IMR-90 (cell line): ENCODE measurements at regions not wholly inside any gene's neighbourhood (a gene's known extent, or its start where the extent isn't known, plus 50 kb on each side); places are given as distances from the start of the nearest gene placed in this dataset.

Source experiments
- ATAC-seq: fragments of 200-7000 bp; cut with Tn5 transposase; 2 replicates; pipeline ENCODE4 v1.9.1; 2020; ENCODE audit warnings: low read depth, mild to moderate bottlenecking, moderate library complexity
- BruUV-seq: library from RNA; stranded (reverse); fragments of 400-500 nt; replicated peaks from 2 replicates; lab custom pipeline; 2021; lab: Mats Ljungman, UMichigan
- CTCF ChIA-PET: fragments of 300-600 bp; formaldehyde crosslinking; extraction: SDS; loops from one replicate; lab custom pipeline; 2021; ENCODE audit warnings: antibody characterized with exemption; lab: Yijun Ruan, JAX
- POLR2A ChIA-PET: fragments of 300-600 bp; sonication (Branson Sonifier 250); formaldehyde crosslinking; loops from one replicate; lab custom pipeline; 2022; ENCODE audit warnings: antibody characterized with exemption; ENCODE audit not compliant: unreplicated experiment; lab: Charles Lee
- DNase-seq: peaks from one replicate; pipeline ENCODE4 v3.0.0; 2013
- H2AFZ ChIP-seq: replicated peaks from 2 replicates; pipeline ENCODE3; 2013; ENCODE audit warnings: low read length, mild to moderate bottlenecking; ENCODE audit not compliant: poor library complexity
- H2AK5ac ChIP-seq: 2 replicates; pipeline ENCODE4 v1.6.1; 2013; ENCODE audit warnings: low read depth, low read length, inconsistent platforms
- H2AK9ac ChIP-seq: replicated peaks from 2 replicates; pipeline ENCODE3; 2013; ENCODE audit warnings: mild to moderate bottlenecking, low read depth, low read length, moderate library complexity; ENCODE audit not compliant: poor library complexity
- H2BK120ac ChIP-seq: 2 replicates; pipeline ENCODE4 v1.6.1; 2013; ENCODE audit warnings: low read depth, low read length, inconsistent platforms
- H2BK15ac ChIP-seq: 3 replicates; pipeline ENCODE4 v1.6.1; 2013; ENCODE audit warnings: low read depth, low read length, inconsistent platforms
- H2BK20ac ChIP-seq: 2 replicates; pipeline ENCODE4 v1.6.1; 2013; ENCODE audit warnings: low read depth, mild to moderate bottlenecking, inconsistent platforms, low read length, moderate library complexity
- H2BK5ac ChIP-seq: 2 replicates; pipeline ENCODE4 v1.6.1; 2013; ENCODE audit warnings: mild to moderate bottlenecking, low read depth, low read length, inconsistent platforms; ENCODE audit not compliant: poor library complexity, severe bottlenecking
- H3K14ac ChIP-seq: replicated peaks from 2 replicates; pipeline ENCODE4 v1.6.1; 2013; ENCODE audit warnings: low read depth, low read length, inconsistent platforms
- H3K18ac ChIP-seq: 2 replicates; pipeline ENCODE4 v1.6.1; 2013; ENCODE audit warnings: low read depth, low read length, control low read depth
- H3K23ac ChIP-seq: 2 replicates; pipeline ENCODE4 v1.6.1; 2013; ENCODE audit warnings: low read depth, low read length, inconsistent platforms
- H3K27ac ChIP-seq: 2 replicates; pipeline ENCODE4 v1.5.1; 2013; ENCODE audit warnings: mild to moderate bottlenecking, control low read depth, low read length; ENCODE audit not compliant: insufficient read depth
- H3K27me3 ChIP-seq: 2 replicates; pipeline ENCODE4 v1.6.1; 2013; ENCODE audit warnings: low read length; ENCODE audit not compliant: control insufficient read depth, insufficient read depth
- H3K36me3 ChIP-seq: 2 replicates; pipeline ENCODE4 v1.6.1; 2013; ENCODE audit warnings: low read length, mixed read lengths; ENCODE audit not compliant: control insufficient read depth, insufficient read depth
- H3K4ac ChIP-seq: 2 replicates; pipeline ENCODE4 v1.6.1; 2013; ENCODE audit warnings: low read depth, low read length, inconsistent platforms
- H3K4me1 ChIP-seq: 2 replicates; pipeline ENCODE4 v1.6.1; 2013; ENCODE audit warnings: low read length, mixed read lengths; ENCODE audit not compliant: control insufficient read depth, insufficient read depth
- H3K4me2 ChIP-seq: 2 replicates; pipeline ENCODE4 v1.6.1; 2013; ENCODE audit warnings: low read depth, mild to moderate bottlenecking, control low read depth, low read length, moderate library complexity
- H3K4me3 ChIP-seq: 2 replicates; pipeline ENCODE4 v1.5.1; 2013; ENCODE audit warnings: low read depth, mild to moderate bottlenecking, control low read depth, low read length, moderate library complexity; ENCODE audit not compliant: insufficient read depth
- H3K56ac ChIP-seq: 2 replicates; pipeline ENCODE4 v1.6.1; 2013; ENCODE audit warnings: low read length, inconsistent platforms; ENCODE audit not compliant: insufficient read depth; ENCODE audit errors: extremely low read depth
- H3K79me1 ChIP-seq, 2 experiments: 2 replicates each; pipeline ENCODE4 v1.6.1; 2013; ENCODE audit warnings: low read length in 2 of 2, inconsistent platforms in 1 of 2, low read depth in 1 of 2
- H3K9ac ChIP-seq: 2 replicates; pipeline ENCODE4 v1.6.1; 2013; ENCODE audit warnings: low read depth, low read length, control low read depth
- H3K9me1 ChIP-seq: 2 replicates; pipeline ENCODE4 v1.6.1; 2013; ENCODE audit warnings: low read length, inconsistent platforms; ENCODE audit not compliant: insufficient read depth
- H3K9me3 ChIP-seq: 2 replicates; pipeline ENCODE4 v1.6.1; 2013; ENCODE audit warnings: low read length; ENCODE audit not compliant: control insufficient read depth, insufficient read depth
- H4K20me1 ChIP-seq: 2 replicates; pipeline ENCODE4 v1.6.1; 2013; ENCODE audit warnings: low read length, inconsistent platforms; ENCODE audit not compliant: insufficient read depth
- H4K5ac ChIP-seq: 2 replicates; pipeline ENCODE4 v1.6.1; 2013; ENCODE audit warnings: mild to moderate bottlenecking, low read depth, low read length, control low read depth
- H4K8ac ChIP-seq, 2 experiments: 2 replicates each; pipeline ENCODE4 v1.6.1; 2013; ENCODE audit warnings: low read depth in 2 of 2, low read length in 2 of 2, control low read depth in 1 of 2, inconsistent platforms in 1 of 2
- H4K91ac ChIP-seq: 2 replicates; pipeline ENCODE4 v1.6.1; 2013; ENCODE audit warnings: low read depth, low read length, inconsistent platforms; ENCODE audit not compliant: insufficient read depth
- BHLHE40 ChIP-seq: fragments of 150-350 bp; IDR thresholded peaks from 2 replicates; pipeline ENCODE4 v1.6.1; 2016; ENCODE audit warnings: mild to moderate bottlenecking, low read depth, low read length
- CEBPB ChIP-seq: IDR thresholded peaks from 2 replicates; pipeline ENCODE4 v1.6.1; 2012; ENCODE audit warnings: low read depth, low read length, improper control_type of control experiment
- CHD1 ChIP-seq: IDR thresholded peaks from 2 replicates; pipeline ENCODE4 v1.6.1; 2012; ENCODE audit warnings: low read depth, low read length, improper control_type of control experiment
- FOS ChIP-seq: fragments of 150-350 bp; IDR thresholded peaks from 2 replicates; pipeline ENCODE4 v1.6.1; 2016; ENCODE audit warnings: low read depth, low read length
- MAZ ChIP-seq: IDR thresholded peaks from 2 replicates; pipeline ENCODE4 v1.6.1; 2012; ENCODE audit warnings: low read depth, mild to moderate bottlenecking, low read length, improper control_type of control experiment, moderate library complexity, borderline replicate concordance
- RAD21 ChIP-seq: IDR thresholded peaks from 2 replicates; pipeline ENCODE4 v1.6.1; 2012; ENCODE audit warnings: low read length, improper control_type of control experiment
- RCOR1 ChIP-seq: IDR thresholded peaks from 2 replicates; pipeline ENCODE4 v1.6.1; 2012; ENCODE audit warnings: mild to moderate bottlenecking, low read length, improper control_type of control experiment; ENCODE audit not compliant: insufficient replicate concordance
- RFX5 ChIP-seq: IDR thresholded peaks from 2 replicates; pipeline ENCODE4 v1.8.0; 2012; ENCODE audit warnings: low read depth, mild to moderate bottlenecking, low read length, moderate library complexity
- SMC3 ChIP-seq: fragments of 150-350 bp; IDR thresholded peaks from 2 replicates; pipeline ENCODE4 v1.6.1; 2016; ENCODE audit warnings: low read depth, mild to moderate bottlenecking, antibody characterized with exemption, low read length, moderate library complexity
- WGBS, 2 experiments: methylation state at CpG; one replicate each; pipeline versions ENCODE4 v1.1.5 to v1.1.7; 2013; ENCODE audit warnings: missing lambda C conversion rate in 2 of 2; ENCODE audit not compliant: insufficient read length in 1 of 2; ENCODE audit errors: extremely low coverage in 2 of 2; 5-methylcytosine and 5-hydroxymethylcytosine counted together
- dilution Hi-C: fragments of 300-500 bp; cut with HindIII; formaldehyde crosslinking; loops from one replicate; pipeline ENCODE4 v1.14.3; 2018; ENCODE audit warnings: low sequenced_read_pairs; ENCODE audit not compliant: unreplicated experiment
- in situ Hi-C: fragments of 300-500 bp; cut with MboI; formaldehyde crosslinking; loops from 3 replicates; pipeline ENCODE4 v1.14.3; 2019; ENCODE audit warnings: low sequenced_read_pairs, inconsistent platforms, mixed read lengths
- intact Hi-C: fragments of 100-400 bp; cut with micrococcal nuclease; formaldehyde crosslinking; loops from 2 replicates; pipeline ENCODE4 v1.10.0; 2022
- TF ChIP-seq, protein P1 (sequence below): fragments of 150-350 bp; IDR thresholded peaks from 2 replicates; pipeline ENCODE4 v1.6.1; 2017; ENCODE audit warnings: mild to moderate bottlenecking, antibody characterized with exemption, low read length, low read depth
- TF ChIP-seq, protein P2 (sequence below): fragments of 150-350 bp; IDR thresholded peaks from 2 replicates; pipeline ENCODE4 v1.6.1; 2016; ENCODE audit warnings: low read depth, mild to moderate bottlenecking, low read length, moderate library complexity, borderline replicate concordance
- TF ChIP-seq, protein P3 (sequence below): conservative IDR thresholded peaks from 2 replicates; pipeline ENCODE4 v1.5.1; 2012; ENCODE audit warnings: mild to moderate bottlenecking, low read depth, low read length, improper control_type of control experiment

DNA sequence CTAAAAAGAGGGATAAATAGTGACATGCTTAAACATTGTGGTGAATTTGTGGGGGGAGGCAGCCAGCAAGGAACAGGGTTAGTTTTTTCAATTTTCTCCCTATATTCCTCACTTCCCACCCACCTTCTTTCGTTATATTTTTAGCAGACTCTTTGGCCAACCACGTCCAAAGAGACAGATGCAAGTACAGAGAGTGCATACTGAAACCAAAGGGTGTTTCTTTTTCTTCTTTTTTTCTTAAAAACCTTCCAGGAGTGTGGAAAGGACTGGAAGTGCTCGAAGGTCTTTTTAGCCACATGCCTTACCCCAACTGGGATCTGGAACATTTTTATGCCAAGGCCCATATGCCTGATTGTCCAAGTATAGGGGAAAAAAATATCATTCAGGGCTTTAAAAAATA lies 59.0 kb downstream of the TNP1 start:
- H3K36me3 ChIP-seq, result no peaks in the 10 kb centered on the region

More for the DNA sequence above, 59.0 kb downstream of the TNP1 start:
- H3K4me2 ChIP-seq, result no peak overlapping the region
- H2BK15ac ChIP-seq, result no peak overlapping the region
- H3K79me1 ChIP-seq, result no peaks in the 10 kb centered on the region
- in situ Hi-C loops (no loop called here), intact Hi-C loops (no loop called here), dilution Hi-C loops (no loop called here)
- no TSS peak for BruUV-seq
- peaks cover 14% of the 10 kb centered on the region for H3K4me1 ChIP-seq
- H3K9ac ChIP-seq, result no peak overlapping the region
- H4K20me1 ChIP-seq, result no peaks in the 10 kb centered on the region
- ChIA-PET POLR2A (no interaction called here), CTCF (interaction anchor here (1.1 kb wide), 1 partner anchor 48 kb away, joined by 3 read pairs; no protein-coding TSS in a partner anchor)
- peaks cover 2% of the 10 kb centered on the region; the same call in 1 of the 2 replicates for H3K9me3 ChIP-seq
- H4K91ac ChIP-seq, result no peak overlapping the region
- no peak overlapping the region for H3K27ac ChIP-seq
- no CpG with 5 or more reads among the region's 3 CpGs for WGBS, 2 experiments
- ATAC-seq (no peak), DNase-seq (no peak)
- no peak overlapping the region for H4K8ac ChIP-seq
- no peak overlapping the region for H3K14ac ChIP-seq
- H2BK5ac ChIP-seq, result no peak overlapping the region
- H3K18ac ChIP-seq, result no peak overlapping the region
- no peak overlapping the region for H4K5ac ChIP-seq
- H2AK5ac ChIP-seq, result no peak overlapping the region
- no peak overlapping the region for H2BK20ac ChIP-seq
- H3K9me1 ChIP-seq, result peaks cover 7% of the 10 kb centered on the region
- H3K56ac ChIP-seq, result no peak overlapping the region
- no peak for TF ChIP-seq RCOR1
- no peak for TF ChIP-seq CEBPB
- TF ChIP-seq, protein P1, sequence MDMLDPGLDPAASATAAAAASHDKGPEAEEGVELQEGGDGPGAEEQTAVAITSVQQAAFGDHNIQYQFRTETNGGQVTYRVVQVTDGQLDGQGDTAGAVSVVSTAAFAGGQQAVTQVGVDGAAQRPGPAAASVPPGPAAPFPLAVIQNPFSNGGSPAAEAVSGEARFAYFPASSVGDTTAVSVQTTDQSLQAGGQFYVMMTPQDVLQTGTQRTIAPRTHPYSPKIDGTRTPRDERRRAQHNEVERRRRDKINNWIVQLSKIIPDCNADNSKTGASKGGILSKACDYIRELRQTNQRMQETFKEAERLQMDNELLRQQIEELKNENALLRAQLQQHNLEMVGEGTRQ, result no peak
- TF ChIP-seq, protein P2, sequence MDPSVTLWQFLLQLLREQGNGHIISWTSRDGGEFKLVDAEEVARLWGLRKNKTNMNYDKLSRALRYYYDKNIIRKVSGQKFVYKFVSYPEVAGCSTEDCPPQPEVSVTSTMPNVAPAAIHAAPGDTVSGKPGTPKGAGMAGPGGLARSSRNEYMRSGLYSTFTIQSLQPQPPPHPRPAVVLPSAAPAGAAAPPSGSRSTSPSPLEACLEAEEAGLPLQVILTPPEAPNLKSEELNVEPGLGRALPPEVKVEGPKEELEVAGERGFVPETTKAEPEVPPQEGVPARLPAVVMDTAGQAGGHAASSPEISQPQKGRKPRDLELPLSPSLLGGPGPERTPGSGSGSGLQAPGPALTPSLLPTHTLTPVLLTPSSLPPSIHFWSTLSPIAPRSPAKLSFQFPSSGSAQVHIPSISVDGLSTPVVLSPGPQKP, result no peak
- no peak for TF ChIP-seq FOS
- no peak for TF ChIP-seq CHD1
- TF ChIP-seq RAD21, result no peak
- TF ChIP-seq, protein P3, sequence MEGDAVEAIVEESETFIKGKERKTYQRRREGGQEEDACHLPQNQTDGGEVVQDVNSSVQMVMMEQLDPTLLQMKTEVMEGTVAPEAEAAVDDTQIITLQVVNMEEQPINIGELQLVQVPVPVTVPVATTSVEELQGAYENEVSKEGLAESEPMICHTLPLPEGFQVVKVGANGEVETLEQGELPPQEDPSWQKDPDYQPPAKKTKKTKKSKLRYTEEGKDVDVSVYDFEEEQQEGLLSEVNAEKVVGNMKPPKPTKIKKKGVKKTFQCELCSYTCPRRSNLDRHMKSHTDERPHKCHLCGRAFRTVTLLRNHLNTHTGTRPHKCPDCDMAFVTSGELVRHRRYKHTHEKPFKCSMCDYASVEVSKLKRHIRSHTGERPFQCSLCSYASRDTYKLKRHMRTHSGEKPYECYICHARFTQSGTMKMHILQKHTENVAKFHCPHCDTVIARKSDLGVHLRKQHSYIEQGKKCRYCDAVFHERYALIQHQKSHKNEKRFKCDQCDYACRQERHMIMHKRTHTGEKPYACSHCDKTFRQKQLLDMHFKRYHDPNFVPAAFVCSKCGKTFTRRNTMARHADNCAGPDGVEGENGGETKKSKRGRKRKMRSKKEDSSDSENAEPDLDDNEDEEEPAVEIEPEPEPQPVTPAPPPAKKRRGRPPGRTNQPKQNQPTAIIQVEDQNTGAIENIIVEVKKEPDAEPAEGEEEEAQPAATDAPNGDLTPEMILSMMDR, result no peak
- TF ChIP-seq RFX5, result no peak
- TF ChIP-seq SMC3, result no peak
- TF ChIP-seq BHLHE40, result no peak
- no peak for TF ChIP-seq MAZ
- no peak overlapping the region for H2AK9ac ChIP-seq
- H2AFZ ChIP-seq, result no peak overlapping the region
- H3K27me3 ChIP-seq, result no peaks in the 10 kb centered on the region
- no peak overlapping the region for H3K4ac ChIP-seq
- no peak overlapping the region for H3K23ac ChIP-seq
- H3K4me3 ChIP-seq, result no peak overlapping the region
- no peak overlapping the region for H2BK120ac ChIP-seq
